ENCODE measurements at regions not wholly inside any gene's neighbourhood (a gene's known extent, or its start where the extent isn't known, plus 50 kb on each side); places are given as distances from the start of the nearest gene placed in this dataset.

GRCh38 chr20:47867831-47868230 is 82.5 kb upstream of the SULF2 start:
- DNase-seq (ENCODE audit: low spot score): no peak
- TF ChIP-seq, protein P1, sequence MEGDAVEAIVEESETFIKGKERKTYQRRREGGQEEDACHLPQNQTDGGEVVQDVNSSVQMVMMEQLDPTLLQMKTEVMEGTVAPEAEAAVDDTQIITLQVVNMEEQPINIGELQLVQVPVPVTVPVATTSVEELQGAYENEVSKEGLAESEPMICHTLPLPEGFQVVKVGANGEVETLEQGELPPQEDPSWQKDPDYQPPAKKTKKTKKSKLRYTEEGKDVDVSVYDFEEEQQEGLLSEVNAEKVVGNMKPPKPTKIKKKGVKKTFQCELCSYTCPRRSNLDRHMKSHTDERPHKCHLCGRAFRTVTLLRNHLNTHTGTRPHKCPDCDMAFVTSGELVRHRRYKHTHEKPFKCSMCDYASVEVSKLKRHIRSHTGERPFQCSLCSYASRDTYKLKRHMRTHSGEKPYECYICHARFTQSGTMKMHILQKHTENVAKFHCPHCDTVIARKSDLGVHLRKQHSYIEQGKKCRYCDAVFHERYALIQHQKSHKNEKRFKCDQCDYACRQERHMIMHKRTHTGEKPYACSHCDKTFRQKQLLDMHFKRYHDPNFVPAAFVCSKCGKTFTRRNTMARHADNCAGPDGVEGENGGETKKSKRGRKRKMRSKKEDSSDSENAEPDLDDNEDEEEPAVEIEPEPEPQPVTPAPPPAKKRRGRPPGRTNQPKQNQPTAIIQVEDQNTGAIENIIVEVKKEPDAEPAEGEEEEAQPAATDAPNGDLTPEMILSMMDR (IDR thresholded peaks at IDR 0.05; ENCODE audit: borderline replicate concordance, control extremely low read depth, extremely low read depth, insufficient read depth, missing control alignments): no peak
- in situ Hi-C loops (cut with MboI; ENCODE audit: low sequenced_read_pairs, unreplicated experiment): no loop called here

DNA sequence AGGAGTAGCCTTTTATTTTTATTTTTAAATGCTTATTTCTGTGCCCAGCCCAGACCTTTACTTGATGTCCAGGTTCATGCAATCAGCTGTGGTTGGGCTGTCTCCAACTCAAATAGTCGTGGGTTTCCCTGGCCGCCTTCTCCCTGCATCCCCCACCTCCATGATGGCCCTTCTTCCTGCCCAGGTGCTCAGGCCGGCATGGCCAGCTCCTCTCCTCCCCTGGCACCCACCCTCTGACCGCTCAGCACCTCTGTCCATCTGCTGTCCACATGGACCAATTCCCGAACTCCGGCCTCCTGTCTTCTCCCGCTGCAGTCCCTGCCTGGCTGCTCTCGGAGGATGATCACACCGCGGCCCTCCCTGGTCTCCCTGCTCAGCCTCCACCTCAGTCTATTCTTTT is 81.2 kb upstream of the SULF2 start:
- in situ Hi-C loops (cut with MboI; ENCODE audit: low sequenced_read_pairs, unreplicated experiment): no loop called here
- TF ChIP-seq, protein P1 (IDR thresholded peaks at IDR 0.05; ENCODE audit: borderline replicate concordance, control extremely low read depth, extremely low read depth, insufficient read depth, missing control alignments): no peak
- DNase-seq (ENCODE audit: low spot score): no peak

DNA sequence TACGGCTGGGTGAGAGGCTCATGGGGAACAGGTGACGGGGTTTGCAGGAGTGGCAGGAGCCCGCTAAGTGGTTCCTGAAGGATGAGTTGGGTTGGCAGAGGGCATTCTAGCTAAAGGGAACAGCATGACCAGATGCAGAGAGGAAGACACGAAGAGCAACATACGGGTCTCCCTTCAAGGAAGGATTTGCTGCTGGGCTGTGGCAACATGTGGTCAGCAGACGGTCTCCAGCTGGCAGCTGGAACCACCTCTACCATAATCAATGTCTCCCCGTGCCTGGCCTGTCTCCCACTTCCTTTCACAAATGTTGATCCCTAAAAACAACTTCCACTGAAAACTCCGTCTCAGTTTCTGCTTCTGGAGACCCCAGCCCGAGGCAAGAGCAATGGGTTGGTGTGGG is 80.6 kb upstream of the SULF2 start:
- no peak for DNase-seq (ENCODE audit: low spot score)
- in situ Hi-C loops (cut with MboI; ENCODE audit: low sequenced_read_pairs, unreplicated experiment): no loop called here
- TF ChIP-seq, protein P1 (IDR thresholded peaks at IDR 0.05; ENCODE audit: borderline replicate concordance, control extremely low read depth, extremely low read depth, insufficient read depth, missing control alignments): no peak

- TF ChIP-seq, protein P1 (IDR thresholded peaks at IDR 0.05; ENCODE audit: borderline replicate concordance, control extremely low read depth, extremely low read depth, insufficient read depth, missing control alignments): no peak
- in situ Hi-C loops (cut with MboI; ENCODE audit: low sequenced_read_pairs, unreplicated experiment): no loop called here
- no peak for DNase-seq (ENCODE audit: low spot score)
Observed at GRCh38 chr20:47865451-47865850, 80.2 kb upstream of the SULF2 start.

DNA sequence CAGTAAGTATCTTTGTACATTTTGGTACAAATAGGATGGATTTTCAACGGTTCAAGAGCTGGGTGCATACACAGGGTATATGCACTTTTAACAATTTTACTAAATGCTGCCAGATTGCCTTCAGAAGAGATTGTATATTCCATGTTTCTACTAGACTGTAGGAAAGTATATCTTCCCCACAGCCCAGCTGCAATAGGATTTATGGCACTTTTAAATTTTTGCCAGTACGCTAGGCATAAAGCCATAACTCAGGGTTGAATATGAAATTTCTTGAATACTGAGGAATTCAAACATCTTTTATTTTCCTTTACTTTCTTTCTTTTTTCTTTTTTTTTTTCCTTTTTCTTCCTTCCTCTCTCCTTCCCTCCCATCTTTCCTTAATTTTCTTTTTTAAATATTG is 78.7 kb upstream of the SULF2 start:
- in situ Hi-C loops (cut with MboI; ENCODE audit: low sequenced_read_pairs, unreplicated experiment): no loop called here
- no peak for DNase-seq (ENCODE audit: low spot score)

DNA sequence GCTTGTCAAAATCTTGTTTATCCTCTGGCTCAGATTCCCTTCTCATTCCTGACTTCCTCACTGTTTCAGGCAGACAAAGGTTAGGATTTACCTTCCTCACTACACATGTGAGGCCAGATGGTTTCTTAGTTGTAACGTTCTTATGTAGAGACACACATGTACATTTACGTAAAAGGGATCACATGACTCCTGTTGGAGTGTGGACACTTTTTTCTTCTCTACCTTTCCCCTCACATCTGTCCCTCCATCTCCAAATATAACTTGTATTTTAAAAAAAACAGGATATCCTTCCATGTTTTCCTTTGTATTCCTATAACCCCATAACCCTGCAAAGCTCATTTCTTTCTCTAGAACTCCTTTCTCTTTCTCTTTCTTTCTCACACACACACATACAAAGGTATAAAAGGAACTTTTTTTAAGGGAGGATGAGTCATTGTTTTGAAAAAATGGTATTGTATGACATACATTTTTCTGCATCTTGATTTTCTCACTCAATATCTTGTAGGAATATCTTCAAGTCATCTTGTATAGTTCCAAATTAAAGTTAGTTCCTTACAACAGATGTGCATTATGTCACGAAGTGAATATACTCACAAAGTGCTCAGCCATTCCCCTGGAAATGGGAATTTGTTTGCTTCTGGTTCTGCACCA is 78.2 kb upstream of the SULF2 start:
- in situ Hi-C loops (cut with MboI; ENCODE audit: low sequenced_read_pairs, unreplicated experiment): no loop called here
- no peak for DNase-seq (ENCODE audit: low spot score)
- TF ChIP-seq, protein P1 (IDR thresholded peaks at IDR 0.05; ENCODE audit: borderline replicate concordance, control extremely low read depth, extremely low read depth, insufficient read depth, missing control alignments): no peak

More for the DNA sequence above, 78.7 kb upstream of the SULF2 start:
- TF ChIP-seq, protein P1 (IDR thresholded peaks at IDR 0.05; ENCODE audit: borderline replicate concordance, control extremely low read depth, extremely low read depth, insufficient read depth, missing control alignments): no peak
